GM12801 (cell line): ENCODE measurements at regions not wholly inside any gene's neighbourhood (a gene's known extent, or its start where the extent isn't known, plus 50 kb on each side); places are given as distances from the start of the nearest gene placed in this dataset.

ENCODE experiments used
- TF ChIP-seq, protein P1 (sequence below): IDR thresholded peaks from one replicate; pipeline ENCODE4 v1.5.1; 2011; ENCODE audit warnings: control low read depth; ENCODE audit not compliant: insufficient read length; ENCODE audit errors: extremely low read depth

DNA sequence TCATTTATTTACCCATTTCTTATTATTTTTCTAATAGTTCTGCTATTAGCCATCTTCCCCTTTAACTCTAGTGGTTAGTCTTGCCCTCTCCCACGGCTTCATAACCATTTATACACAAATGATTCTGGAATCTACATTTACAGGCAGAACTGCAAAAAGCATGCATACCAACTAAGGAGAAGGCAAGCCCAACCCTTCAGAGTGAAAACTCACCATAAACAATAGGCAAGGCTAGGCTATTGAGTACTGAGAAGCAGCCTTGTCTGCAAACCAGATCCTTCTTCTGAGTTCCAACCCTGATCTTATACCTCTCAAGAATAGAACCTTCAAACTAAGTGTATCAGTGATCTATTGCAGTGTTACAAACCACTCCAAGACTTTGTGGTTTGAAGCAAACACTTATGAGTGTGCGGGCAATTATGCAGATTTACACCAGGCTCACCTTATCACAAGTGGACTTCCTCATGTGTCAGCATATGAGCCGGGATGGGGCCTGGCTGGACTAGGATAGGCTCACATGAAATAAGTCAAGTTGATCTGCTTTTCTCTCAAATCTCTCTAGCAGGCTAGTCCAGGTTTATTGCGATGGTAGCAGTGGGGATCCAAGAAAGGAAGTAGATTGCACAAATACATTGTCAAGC is 896.9 kb upstream of the PHF14 start:
- TF ChIP-seq, protein P1, sequence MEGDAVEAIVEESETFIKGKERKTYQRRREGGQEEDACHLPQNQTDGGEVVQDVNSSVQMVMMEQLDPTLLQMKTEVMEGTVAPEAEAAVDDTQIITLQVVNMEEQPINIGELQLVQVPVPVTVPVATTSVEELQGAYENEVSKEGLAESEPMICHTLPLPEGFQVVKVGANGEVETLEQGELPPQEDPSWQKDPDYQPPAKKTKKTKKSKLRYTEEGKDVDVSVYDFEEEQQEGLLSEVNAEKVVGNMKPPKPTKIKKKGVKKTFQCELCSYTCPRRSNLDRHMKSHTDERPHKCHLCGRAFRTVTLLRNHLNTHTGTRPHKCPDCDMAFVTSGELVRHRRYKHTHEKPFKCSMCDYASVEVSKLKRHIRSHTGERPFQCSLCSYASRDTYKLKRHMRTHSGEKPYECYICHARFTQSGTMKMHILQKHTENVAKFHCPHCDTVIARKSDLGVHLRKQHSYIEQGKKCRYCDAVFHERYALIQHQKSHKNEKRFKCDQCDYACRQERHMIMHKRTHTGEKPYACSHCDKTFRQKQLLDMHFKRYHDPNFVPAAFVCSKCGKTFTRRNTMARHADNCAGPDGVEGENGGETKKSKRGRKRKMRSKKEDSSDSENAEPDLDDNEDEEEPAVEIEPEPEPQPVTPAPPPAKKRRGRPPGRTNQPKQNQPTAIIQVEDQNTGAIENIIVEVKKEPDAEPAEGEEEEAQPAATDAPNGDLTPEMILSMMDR: no peak

DNA sequence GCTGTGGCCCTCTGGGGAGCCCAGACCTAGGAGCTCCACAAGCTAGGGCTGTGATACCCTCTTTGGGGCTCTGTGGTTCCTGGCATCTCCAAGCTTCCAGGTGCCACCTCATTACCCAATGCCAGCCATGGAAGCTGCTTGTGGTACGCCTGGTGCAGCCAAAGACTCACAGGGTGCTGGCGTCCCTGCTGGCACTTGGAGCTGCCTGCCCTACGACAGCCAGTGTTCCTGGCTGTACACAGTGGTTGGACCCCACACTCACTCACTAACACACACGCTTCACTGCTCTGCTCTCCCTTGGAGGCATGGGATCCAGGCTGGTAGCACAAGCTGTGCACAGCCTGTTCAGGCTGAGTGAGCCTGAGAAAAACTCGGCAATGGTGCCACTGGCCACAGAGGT is 894.1 kb upstream of the PHF14 start:
- TF ChIP-seq, protein P1: no peak

DNA sequence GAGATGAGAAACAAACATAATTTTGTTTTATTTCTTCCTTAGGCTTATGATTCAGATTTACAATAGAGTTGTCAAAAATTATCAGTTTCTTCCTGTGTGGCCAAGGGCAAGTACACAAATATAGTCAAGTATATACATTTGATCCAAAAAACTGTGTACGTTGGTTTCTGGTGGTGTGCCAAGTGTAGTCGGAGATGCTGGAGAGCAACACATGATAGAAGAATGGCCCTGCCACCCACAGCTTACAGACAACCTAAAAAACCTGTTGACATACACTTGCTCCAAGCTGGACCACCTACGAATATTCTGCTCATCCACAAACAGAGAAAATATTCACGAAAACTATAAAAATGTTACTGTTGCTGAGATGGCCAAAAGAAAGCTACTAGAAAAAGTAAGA is 890.8 kb upstream of the PHF14 start:
- TF ChIP-seq, protein P1: no peak

DNA sequence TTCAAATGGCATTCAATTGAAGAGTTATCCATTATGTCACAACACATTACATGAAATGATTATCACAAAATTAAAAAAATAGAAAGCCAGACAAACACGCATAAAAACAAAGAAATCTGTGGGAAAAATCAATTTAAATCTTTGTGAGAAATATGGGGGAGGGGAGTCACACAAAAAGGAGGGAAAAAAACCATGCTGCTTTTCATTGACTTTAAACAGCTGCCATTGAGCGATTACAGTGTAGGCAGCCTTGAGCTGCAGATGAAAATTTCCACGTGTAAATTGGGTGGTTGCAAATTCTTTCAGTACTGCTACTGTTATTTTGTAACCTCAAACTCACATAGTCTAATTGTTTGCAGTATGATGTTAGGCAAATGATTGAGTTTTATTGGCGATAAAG is 889.9 kb upstream of the PHF14 start:
- TF ChIP-seq, protein P1: no peak

DNA sequence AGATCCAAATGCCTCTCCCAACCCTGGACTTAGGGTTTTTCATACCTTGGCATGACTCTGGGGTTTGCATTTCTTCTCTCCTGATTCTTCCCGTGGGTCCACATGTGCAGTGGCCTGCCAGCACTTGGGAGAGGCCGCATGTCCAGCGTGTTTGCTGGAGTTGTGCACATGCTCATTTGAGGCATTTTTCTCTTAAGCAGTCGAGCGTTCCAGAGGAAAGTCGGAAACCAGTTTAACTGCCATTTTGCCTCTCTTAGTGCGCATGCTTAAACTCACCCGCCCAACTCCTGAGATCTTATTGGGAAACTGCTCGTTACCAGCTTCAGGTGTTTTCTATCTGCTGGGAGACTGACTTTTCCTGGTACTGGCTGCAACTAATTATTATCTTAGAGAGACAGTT is 888.4 kb upstream of the PHF14 start:
- TF ChIP-seq, protein P1: no peak

DNA sequence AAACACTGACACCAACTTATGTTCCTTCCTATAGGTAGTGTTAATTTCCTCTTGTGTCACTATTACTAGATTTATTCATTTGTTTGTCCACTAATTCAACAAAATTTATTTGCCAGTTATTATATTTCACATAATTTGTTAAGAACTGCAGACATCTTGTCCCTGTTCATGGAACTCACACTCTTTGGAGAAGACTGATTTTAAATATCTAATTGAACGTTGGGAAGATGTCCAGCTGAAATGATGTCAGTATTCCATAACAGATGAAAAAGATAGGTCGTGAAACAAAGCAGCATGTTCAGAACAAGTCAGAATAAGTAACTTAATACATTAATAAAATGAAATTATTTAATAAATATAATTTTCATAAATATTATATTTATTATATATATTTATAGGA is 873.1 kb upstream of the PHF14 start:
- TF ChIP-seq, protein P1: no peak

DNA sequence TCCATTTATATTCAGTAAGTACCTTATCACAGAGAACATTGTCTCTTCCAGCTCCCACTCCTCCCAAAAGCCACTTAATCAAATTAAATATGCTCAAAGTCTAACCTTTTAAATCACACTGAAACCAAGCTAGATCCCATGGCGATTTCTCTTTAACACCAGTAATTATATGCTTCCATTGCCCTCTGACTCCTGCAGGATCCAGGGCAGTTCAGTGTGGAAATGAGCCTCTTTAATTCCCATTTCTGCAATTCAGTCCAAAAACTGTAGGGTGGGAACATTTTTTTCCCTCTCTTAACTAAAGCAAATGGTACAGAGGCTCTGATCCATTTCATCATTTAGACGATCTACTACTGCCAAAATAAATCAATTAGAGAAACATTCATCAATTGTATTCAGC is 872.3 kb upstream of the PHF14 start:
- TF ChIP-seq, protein P1: no peak
